ENCODE measurements at regions not wholly inside any gene's neighbourhood (a gene's known extent, or its start where the extent isn't known, plus 50 kb on each side); places are given as distances from the start of the nearest gene placed in this dataset.

- peaks cover 42% of the 10 kb centered on the region for H3K4me1 Mint-ChIP-seq
- H3K4me3 Mint-ChIP-seq, result no peak overlapping the region
Measured at GRCh38 chr13:40484101-40484800, 182.2 kb downstream of the FOXO1 start.

GRCh38 chr13:40484974-40485373 is 181.5 kb downstream of the FOXO1 start:
- DNase-seq, result peak; percentile 49
- H3K36me3 Mint-ChIP-seq, result peaks cover 8% of the 10 kb centered on the region
- CTCF ChIA-PET, result interaction anchor here (1.1 to 1.6 kb wide), 5 partner anchors 8 to 169 kb away, joined by 3 to 5 read pairs (median 4); no protein-coding TSS in a partner anchor

More at GRCh38 chr13:40484101-40484800, 182.2 kb downstream of the FOXO1 start:
- H3K9me3 Mint-ChIP-seq (ENCODE audit: low read depth), result no peaks in the 10 kb centered on the region
- peaks cover 8% of the 10 kb centered on the region for H3K36me3 Mint-ChIP-seq
- peak overlapping the region; percentile 87 for H3K27ac Mint-ChIP-seq
- no peak for DNase-seq
- ATAC-seq, result no peak
- CTCF ChIA-PET, result interaction anchor here (1.1 to 1.3 kb wide), 4 partner anchors 9 to 169 kb away, joined by 3 to 4 read pairs (median 4); no protein-coding TSS in a partner anchor
- H3K27me3 Mint-ChIP-seq, result no peaks in the 10 kb centered on the region

GRCh38 chr13:40485611-40486517 is 180.6 kb downstream of the FOXO1 start:
- Mint-ChIP-seq H3K27me3 (no peaks in the 10 kb centered on the region), H3K4me3 (peak overlapping the region; percentile 45), H3K4me1 (peaks cover 52% of the 10 kb centered on the region), H3K27ac (peak overlapping the region; percentile 87), H3K36me3 (peaks cover 7% of the 10 kb centered on the region), H3K9me3 (ENCODE audit: low read depth) (no peaks in the 10 kb centered on the region)
- peak; percentile 93 for ATAC-seq
- CTCF ChIA-PET, result interaction anchor here (1.1 to 1.8 kb wide), 7 partner anchors 11 to 416 kb away, joined by 3 to 6 read pairs (median 4); no protein-coding TSS in a partner anchor
- DNase-seq, result peak; percentile 75

More at GRCh38 chr13:40484974-40485373, 181.5 kb downstream of the FOXO1 start:
- no peaks in the 10 kb centered on the region for H3K27me3 Mint-ChIP-seq
- peak overlapping the region; percentile 87 for H3K27ac Mint-ChIP-seq
- peaks cover 49% of the 10 kb centered on the region for H3K4me1 Mint-ChIP-seq
- ATAC-seq, result peak; percentile 9
- H3K9me3 Mint-ChIP-seq (ENCODE audit: low read depth), result no peaks in the 10 kb centered on the region
- H3K4me3 Mint-ChIP-seq, result no peak overlapping the region

GRCh38 chr13:40486518-40487163 is 179.8 kb downstream of the FOXO1 start:
- DNase-seq, result no peak
- no peaks in the 10 kb centered on the region for H3K9me3 Mint-ChIP-seq (ENCODE audit: low read depth)
- CTCF ChIA-PET, result interaction anchor here (1.1 to 1.8 kb wide), 5 partner anchors 11 to 417 kb away, joined by 3 to 6 read pairs (median 4); no protein-coding TSS in a partner anchor
- H3K4me1 Mint-ChIP-seq, result peaks cover 45% of the 10 kb centered on the region
- peak overlapping the region; percentile 87 for H3K27ac Mint-ChIP-seq
- H3K36me3 Mint-ChIP-seq, result peaks cover 4% of the 10 kb centered on the region
- H3K4me3 Mint-ChIP-seq, result no peak overlapping the region
- ATAC-seq, result no peak
- H3K27me3 Mint-ChIP-seq, result no peaks in the 10 kb centered on the region

- Mint-ChIP-seq H3K27me3 (no peaks in the 10 kb centered on the region), H3K4me3 (no peak overlapping the region), H3K36me3 (peaks cover 4% of the 10 kb centered on the region), H3K27ac (no peak overlapping the region), H3K9me3 (ENCODE audit: low read depth) (no peaks in the 10 kb centered on the region), H3K4me1 (peaks cover 51% of the 10 kb centered on the region)
- DNase-seq (no peak), ATAC-seq (no peak)
- CTCF ChIA-PET, result interaction anchor here (1.0 kb wide), 1 partner anchor 11 kb away, joined by 3 read pairs; no protein-coding TSS in a partner anchor
Measured at GRCh38 chr13:40488869-40489391, 177.5 kb downstream of the FOXO1 start.

- H3K4me3 Mint-ChIP-seq, result no peak overlapping the region
- H3K27ac Mint-ChIP-seq, result peak overlapping the region; percentile 47
- DNase-seq, result peak; percentile 65
- H3K27me3 Mint-ChIP-seq, result no peaks in the 10 kb centered on the region
- peaks cover 51% of the 10 kb centered on the region for H3K4me1 Mint-ChIP-seq
- peaks cover 1% of the 10 kb centered on the region for H3K36me3 Mint-ChIP-seq
- CTCF ChIA-PET, result interaction anchor here (0.8 to 1.4 kb wide), 3 partner anchors 11 to 178 kb away, joined by 3 to 5 read pairs (median 3); no protein-coding TSS in a partner anchor
- no peaks in the 10 kb centered on the region for H3K9me3 Mint-ChIP-seq (ENCODE audit: low read depth)
- ATAC-seq, result no peak
Measured at GRCh38 chr13:40490086-40490758, 176.2 kb downstream of the FOXO1 start.

GRCh38 chr13:40492511-40492910 is 173.9 kb downstream of the FOXO1 start:
- no peak for ATAC-seq
- H3K4me1 Mint-ChIP-seq, result peaks cover 45% of the 10 kb centered on the region
- CTCF ChIA-PET, result interaction anchor here (1.7 kb wide), 1 partner anchor 8 kb away, joined by 4 read pairs; no protein-coding TSS in a partner anchor
- no peaks in the 10 kb centered on the region for H3K27me3 Mint-ChIP-seq
- no peak for DNase-seq
- H3K36me3 Mint-ChIP-seq, result peaks cover 1% of the 10 kb centered on the region
- no peak overlapping the region for H3K4me3 Mint-ChIP-seq
- H3K9me3 Mint-ChIP-seq (ENCODE audit: low read depth), result no peaks in the 10 kb centered on the region
- no peak overlapping the region for H3K27ac Mint-ChIP-seq

- Mint-ChIP-seq H3K9me3 (ENCODE audit: low read depth) (no peaks in the 10 kb centered on the region), H3K27me3 (no peaks in the 10 kb centered on the region), H3K4me3 (peak overlapping the region; percentile 10), H3K36me3 (no peaks in the 10 kb centered on the region), H3K27ac (peak overlapping the region; percentile 72), H3K4me1 (peaks cover 45% of the 10 kb centered on the region)
- no peak for DNase-seq
- CTCF ChIA-PET, result interaction anchor here (1.5 kb wide), 1 partner anchor 174 kb away, joined by 3 read pairs; no protein-coding TSS in a partner anchor
- ATAC-seq, result peak; percentile 54
Measured at GRCh38 chr13:40494513-40494912, 171.9 kb downstream of the FOXO1 start.

GRCh38 chr13:40494946-40495620 is 171.4 kb downstream of the FOXO1 start:
- ATAC-seq, result no peak
- Mint-ChIP-seq H3K4me1 (peaks cover 39% of the 10 kb centered on the region), H3K36me3 (no peaks in the 10 kb centered on the region), H3K27me3 (no peaks in the 10 kb centered on the region), H3K4me3 (peak overlapping the region; percentile 4), H3K9me3 (ENCODE audit: low read depth) (no peaks in the 10 kb centered on the region), H3K27ac (peak overlapping the region; percentile 72)
- no peak for DNase-seq
- CTCF ChIA-PET, result interaction anchor here (1.5 kb wide), 1 partner anchor 173 kb away, joined by 3 read pairs; no protein-coding TSS in a partner anchor

GRCh38 chr13:40495621-40496001 is 170.8 kb downstream of the FOXO1 start:
- no peaks in the 10 kb centered on the region for H3K27me3 Mint-ChIP-seq
- H3K27ac Mint-ChIP-seq, result no peak overlapping the region
- H3K36me3 Mint-ChIP-seq, result no peaks in the 10 kb centered on the region
- ATAC-seq, result no peak
- peaks cover 34% of the 10 kb centered on the region for H3K4me1 Mint-ChIP-seq
- no peak overlapping the region for H3K4me3 Mint-ChIP-seq
- H3K9me3 Mint-ChIP-seq (ENCODE audit: low read depth), result no peaks in the 10 kb centered on the region
- CTCF ChIA-PET, result no interaction called here
- DNase-seq, result no peak

- H3K36me3 Mint-ChIP-seq, result no peaks in the 10 kb centered on the region
- H3K27me3 Mint-ChIP-seq, result no peaks in the 10 kb centered on the region
- ATAC-seq (no peak), DNase-seq (no peak)
- no peak overlapping the region for H3K4me3 Mint-ChIP-seq
- H3K4me1 Mint-ChIP-seq, result peaks cover 34% of the 10 kb centered on the region
- H3K9me3 Mint-ChIP-seq (ENCODE audit: low read depth), result no peaks in the 10 kb centered on the region
- CTCF ChIA-PET, result no interaction called here
- H3K27ac Mint-ChIP-seq, result no peak overlapping the region
Measured at GRCh38 chr13:40496035-40496810, 170.2 kb downstream of the FOXO1 start.

All from activated CD8-positive, alpha-beta memory T cell treated with anti-CD3 and anti-CD28 coated beads, Interleukin-2, amount 10 ng/mL, durations not matched to agents 7 days and 5 days (primary cell).